Keratinocyte (primary cell): ENCODE measurements at regions not wholly inside any gene's neighbourhood (a gene's known extent, or its start where the extent isn't known, plus 50 kb on each side); places are given as distances from the start of the nearest gene placed in this dataset.

Experiments
- DNase-seq: peaks from one replicate; pipeline ENCODE4 v3.0.0-alpha.2; 2011; ENCODE audit warnings: low read depth, missing footprints, low spot score
- FAIRE-seq: peaks from 2 replicates; lab custom pipeline; 2011; peaks lifted over from hg19 to GRCh38; lab: Jason Lieb, UNC
- H2AFZ ChIP-seq: 2 replicates; pipeline ENCODE4 v1.6.0; 2012; ENCODE audit warnings: low read length, control low read depth, inconsistent platforms; ENCODE audit not compliant: control insufficient read depth
- H3K27ac ChIP-seq: 2 replicates; pipeline ENCODE4 v1.5.1; 2011; ENCODE audit warnings: low read length; ENCODE audit not compliant: control insufficient read depth, insufficient read depth
- H3K27me3 ChIP-seq: 3 replicates; pipeline ENCODE4 v1.6.0; 2011; ENCODE audit warnings: low read length; ENCODE audit not compliant: control insufficient read depth, insufficient read depth; ENCODE audit errors: extremely low read depth
- H3K36me3 ChIP-seq, 2 experiments: 2 replicates in 1 of 2; 3 replicates in 1 of 2; pipeline ENCODE4 v1.5.1; 2011; ENCODE audit warnings: low read length in 2 of 2, mild to moderate bottlenecking in 1 of 2; ENCODE audit not compliant: control insufficient read depth in 2 of 2, insufficient read depth in 2 of 2; ENCODE audit errors: extremely low read depth in 1 of 2
- H3K4me1 ChIP-seq: 3 replicates; pipeline ENCODE4 v1.5.1; 2011; ENCODE audit warnings: low read length; ENCODE audit not compliant: control insufficient read depth, insufficient read depth; ENCODE audit errors: extremely low read depth
- H3K4me2 ChIP-seq: 3 replicates; pipeline ENCODE4 v1.6.0; 2011; ENCODE audit warnings: low read depth, low read length; ENCODE audit not compliant: control insufficient read depth, insufficient read depth; ENCODE audit errors: extremely low read depth
- H3K4me3 ChIP-seq, 3 experiments: fragments of 200-600 bp in 1 of 3; sonication (generic) in 1 of 3; 2 replicates in 2 of 3; 3 replicates in 1 of 3; pipeline ENCODE4 v1.5.1; 2011 to 2016; ENCODE audit warnings: low read length in 3 of 3, mild to moderate bottlenecking in 3 of 3, control low read depth in 2 of 3, inconsistent platforms in 1 of 3, low read depth in 1 of 3, mixed read lengths in 1 of 3, mixed run types in 1 of 3, moderate library complexity in 1 of 3; ENCODE audit not compliant: control insufficient read depth in 2 of 3, insufficient read depth in 2 of 3; ENCODE audit errors: extremely low read depth in 1 of 3
- H3K79me2 ChIP-seq: 2 replicates; pipeline ENCODE4 v1.6.0; 2012; ENCODE audit warnings: low read length; ENCODE audit not compliant: control insufficient read depth, insufficient read depth
- H3K9ac ChIP-seq: 3 replicates; pipeline ENCODE4 v1.6.0; 2011; ENCODE audit warnings: low read length; ENCODE audit not compliant: control insufficient read depth, insufficient read depth; ENCODE audit errors: extremely low read depth
- H3K9me1 ChIP-seq: 3 replicates; pipeline ENCODE4 v1.6.0; 2011; ENCODE audit warnings: low read length; ENCODE audit not compliant: control insufficient read depth, insufficient read depth; ENCODE audit errors: extremely low read depth
- H3K9me3 ChIP-seq: 2 replicates; pipeline ENCODE4 v1.5.1; 2012; ENCODE audit warnings: low read depth, low read length; ENCODE audit not compliant: control insufficient read depth
- H4K20me1 ChIP-seq: 3 replicates; pipeline ENCODE4 v1.6.0; 2011; ENCODE audit warnings: low read length; ENCODE audit not compliant: control insufficient read depth, insufficient read depth; ENCODE audit errors: extremely low read depth
- CTCF ChIP-seq, 3 experiments: IDR thresholded peaks in 1 of 3; conservative IDR thresholded peaks in 1 of 3; optimal IDR thresholded peaks in 1 of 3; 2 replicates in 2 of 3; 3 replicates in 1 of 3; pipeline versions ENCODE3 to v1.5.1; 2011; ENCODE audit warnings: low read length in 3 of 3, mild to moderate bottlenecking in 3 of 3, moderate library complexity in 2 of 3, control low read depth in 1 of 3, inconsistent platforms in 1 of 3; ENCODE audit not compliant: insufficient read depth in 2 of 3; ENCODE audit errors: extremely low read depth in 1 of 3
- EZH2 ChIP-seq: IDR thresholded peaks from one replicate; pipeline ENCODE4 v1.6.1; 2012; ENCODE audit warnings: inconsistent platforms, mild to moderate bottlenecking, low read length, moderate library complexity
- dilution Hi-C: fragments of 300-500 bp; cut with MboI; formaldehyde crosslinking; loops from one replicate; pipeline ENCODE4 v1.7.0; 2020; ENCODE audit warnings: low sequenced_read_pairs; ENCODE audit not compliant: extremely low pct_ligation_motif_present

- peaks cover 3% of the 10 kb centered on the region for H3K27me3 ChIP-seq
- H3K4me1 ChIP-seq = no peaks in the 10 kb centered on the region
- no peak overlapping the region for H3K4me3 ChIP-seq
- H3K9ac ChIP-seq = no peak overlapping the region
- no peak overlapping the region for H2AFZ ChIP-seq
- TF ChIP-seq EZH2 = no peak
- no peak for TF ChIP-seq CTCF (optimal IDR thresholded peaks at IDR 0.05 in 1 of 3, IDR thresholded peaks at IDR 0.05 in 1 of 3, conservative IDR thresholded peaks at IDR 0.05 in 1 of 3; ENCODE audit: extremely low read depth in 1 of 3, insufficient read depth in 2 of 3, low read length in 3 of 3)
- H3K79me2 ChIP-seq = no peaks in the 10 kb centered on the region
- DNase-seq = no peak
- H3K9me3 ChIP-seq = no peaks in the 10 kb centered on the region
- no peak overlapping the region for H3K4me2 ChIP-seq
- FAIRE-seq = no peak
- dilution Hi-C loops = no loop called here
- no peaks in the 10 kb centered on the region for H3K9me1 ChIP-seq
- no peaks in the 10 kb centered on the region for H4K20me1 ChIP-seq
- no peak overlapping the region for H3K27ac ChIP-seq
- no peaks in the 10 kb centered on the region for H3K36me3 ChIP-seq
Observed at GRCh38 chr19:31072451-31072850, 276.8 kb downstream of the TSHZ3 start.

GRCh38 chr19:31071136-31071855, 277.9 kb downstream of the TSHZ3 start:
- no peak for FAIRE-seq
- no peak for DNase-seq
- Histone ChIP-seq H3K27me3 (peaks cover 3% of the 10 kb centered on the region), H3K27ac (no peak overlapping the region), H4K20me1 (no peaks in the 10 kb centered on the region), H3K4me2 (no peak overlapping the region), H3K9ac (no peak overlapping the region), H3K36me3 (no peaks in the 10 kb centered on the region), H3K4me3 (no peak overlapping the region), H3K9me3 (no peaks in the 10 kb centered on the region), H3K79me2 (no peaks in the 10 kb centered on the region), H3K4me1 (peaks cover 8% of the 10 kb centered on the region), H3K9me1 (peaks cover 2% of the 10 kb centered on the region), H2AFZ (no peak overlapping the region)
- dilution Hi-C loops = no loop called here
- no peak for TF ChIP-seq EZH2
- no peak for TF ChIP-seq CTCF (optimal IDR thresholded peaks at IDR 0.05 in 1 of 3, IDR thresholded peaks at IDR 0.05 in 1 of 3, conservative IDR thresholded peaks at IDR 0.05 in 1 of 3; ENCODE audit: extremely low read depth in 1 of 3, insufficient read depth in 2 of 3, low read length in 3 of 3)
